ENCODE measurements at regions not wholly inside any gene's neighbourhood (a gene's known extent, or its start where the extent isn't known, plus 50 kb on each side); places are given as distances from the start of the nearest gene placed in this dataset.
A peak's percentile ranks its signal among the peaks of the same experiment; 100 is the strongest.

DNA sequence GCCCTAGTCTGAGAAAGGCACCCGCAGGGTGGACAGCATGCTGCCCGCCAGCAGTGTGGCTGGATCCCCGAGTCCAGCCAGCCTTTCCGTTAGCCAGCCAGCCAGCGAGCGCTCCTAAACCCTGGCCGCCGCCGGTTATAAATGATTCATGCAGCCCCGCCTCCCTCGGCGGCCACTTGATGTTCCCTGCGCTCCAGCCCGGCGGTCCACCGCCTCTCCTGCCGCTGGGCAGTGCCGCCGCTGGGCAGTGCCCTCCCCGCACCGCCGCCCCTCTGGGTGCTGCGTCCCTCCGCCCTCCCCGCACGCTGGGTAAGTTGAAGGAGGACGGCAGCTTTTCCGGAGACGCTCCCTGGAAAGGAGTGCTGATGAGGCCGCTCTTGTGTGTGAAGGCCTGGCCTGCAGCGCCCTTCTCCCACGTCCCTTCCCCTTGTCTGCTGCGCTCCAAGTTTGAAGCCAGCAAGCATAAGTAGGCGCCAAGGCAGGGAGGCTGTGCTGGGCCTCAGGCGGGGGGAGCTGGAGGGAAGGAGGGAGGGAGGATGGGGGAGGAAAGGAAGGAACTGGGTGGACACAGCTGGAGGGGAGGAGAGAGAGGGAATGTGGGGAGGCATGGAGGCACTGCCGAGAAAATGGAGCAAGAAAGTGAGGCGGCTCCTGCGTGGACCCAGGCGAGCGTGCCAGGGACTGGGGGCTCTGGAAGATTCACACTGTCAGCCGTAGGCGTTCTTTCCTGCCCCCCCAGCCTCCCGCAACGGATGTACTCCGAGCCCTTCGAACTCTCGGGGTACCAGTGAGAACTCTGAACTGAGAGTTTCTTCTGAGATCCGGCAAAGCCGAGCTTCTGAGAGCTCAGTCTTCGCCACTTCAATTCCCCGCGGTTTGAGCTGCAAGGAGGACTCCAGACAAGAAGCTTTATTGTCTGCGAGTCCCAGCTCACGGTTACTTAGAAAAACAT is 131.9 kb downstream of the GLI2 start:
- peak; percentile 89 for DNase-seq

- DNase-seq: no peak
Observed at GRCh38 chr2:120868366-120868765, 132.7 kb downstream of the GLI2 start.

GRCh38 chr2:120869036-120869729 is 133.5 kb downstream of the GLI2 start:
- no peak for DNase-seq

DNA sequence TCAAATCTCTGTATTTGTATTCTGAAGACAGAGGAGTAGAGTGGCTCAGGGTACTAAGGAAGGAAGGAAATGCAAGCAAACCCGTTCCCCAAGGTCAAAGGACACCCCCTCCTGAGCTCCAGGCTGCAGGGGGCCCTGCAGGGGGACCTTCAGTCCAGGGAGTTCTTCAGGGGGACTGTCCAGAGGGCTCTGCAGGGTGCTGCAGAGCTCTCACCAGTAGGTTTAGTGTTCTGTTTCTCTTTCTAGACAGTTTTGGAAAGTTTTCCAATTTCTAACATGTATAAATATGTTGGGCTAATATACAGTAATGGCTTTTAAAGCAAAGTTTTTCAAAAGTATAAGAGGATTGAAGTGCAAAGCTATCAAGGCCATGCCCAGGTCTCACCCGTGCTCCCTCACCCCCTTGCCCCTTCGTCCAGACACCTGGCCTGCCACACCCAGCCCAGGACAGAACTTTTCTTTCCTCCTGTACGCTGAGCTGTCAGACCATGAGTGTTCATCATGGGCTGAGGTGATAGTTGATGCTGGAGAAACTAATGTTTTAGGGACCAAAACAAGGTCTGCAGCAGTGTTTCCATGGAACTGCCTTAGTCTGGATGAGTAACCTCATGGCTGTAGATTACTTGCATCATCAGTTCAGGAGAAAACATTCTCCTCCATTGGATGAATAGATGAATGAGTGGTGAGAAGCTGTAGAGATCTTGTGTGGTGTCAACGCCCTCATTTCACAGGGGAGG is 134.2 kb downstream of the GLI2 start:
- no peak for DNase-seq

DNA sequence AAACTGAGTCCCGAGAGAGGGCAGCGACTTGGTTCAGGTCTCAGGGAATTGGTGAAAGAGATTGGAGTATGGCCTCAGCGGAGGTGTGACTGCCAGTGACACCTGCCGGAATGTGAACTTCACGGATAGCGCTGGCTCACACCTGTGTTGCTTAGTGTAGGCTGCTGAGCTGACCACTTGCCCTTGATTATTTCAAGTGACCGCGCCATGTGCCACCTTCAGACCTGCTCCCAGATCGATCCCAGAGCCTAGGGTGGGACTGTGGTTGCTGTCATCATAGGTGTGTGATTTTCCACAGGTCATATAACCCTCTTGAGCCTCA is 134.8 kb downstream of the GLI2 start:
- no peak for DNase-seq

- DNase-seq: no peak
Observed at GRCh38 chr2:120871016-120871635, 135.5 kb downstream of the GLI2 start.

- DNase-seq: no peak
Observed at GRCh38 chr2:120871881-120872620, 136.4 kb downstream of the GLI2 start.

DNA sequence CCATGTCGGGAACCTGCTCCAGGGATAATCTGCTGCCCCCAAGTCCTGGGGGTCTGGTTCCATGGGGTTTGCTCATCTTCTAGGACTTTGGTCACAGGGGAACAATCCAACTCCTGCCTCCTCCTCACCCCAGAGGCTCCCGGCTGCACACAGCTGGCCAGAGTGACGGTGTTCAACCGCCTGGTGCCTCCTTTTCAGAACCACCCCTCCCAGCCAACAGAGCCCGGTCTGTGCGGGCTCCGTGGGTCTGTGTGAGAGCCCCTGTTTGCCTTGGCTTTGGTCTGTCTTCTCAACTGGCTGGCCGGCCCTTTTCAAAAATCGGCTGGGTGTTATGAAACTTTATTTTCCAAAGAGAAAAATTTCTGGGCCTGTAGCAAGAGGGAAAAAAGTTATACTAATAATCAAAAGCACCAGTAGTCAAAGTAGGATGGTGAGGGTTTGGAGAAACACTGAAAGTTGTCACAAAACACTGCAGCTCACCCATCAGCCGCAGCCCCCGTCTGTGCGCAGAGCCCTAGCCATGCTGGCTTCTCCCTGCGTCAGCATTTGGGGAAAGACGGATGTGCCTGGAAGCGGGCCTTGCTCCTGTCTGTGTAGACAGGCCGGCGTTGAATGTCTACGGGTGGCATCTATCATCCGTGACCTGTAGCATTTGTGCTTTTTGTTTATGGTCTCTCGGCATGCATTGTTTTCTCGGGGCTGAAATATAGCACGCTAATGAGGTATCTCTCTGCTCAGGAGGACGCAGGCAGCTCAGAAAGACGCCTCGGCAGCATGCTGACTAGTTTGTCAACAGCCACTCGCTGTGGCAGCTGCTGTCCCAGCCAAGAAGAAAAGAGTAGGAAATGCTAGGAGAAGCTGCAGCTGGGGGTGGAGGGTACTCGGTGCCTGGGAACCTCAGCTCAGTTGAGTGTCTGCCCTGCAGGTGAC is 138.6 kb downstream of the GLI2 start:
- DNase-seq: peak; percentile 79

DNA sequence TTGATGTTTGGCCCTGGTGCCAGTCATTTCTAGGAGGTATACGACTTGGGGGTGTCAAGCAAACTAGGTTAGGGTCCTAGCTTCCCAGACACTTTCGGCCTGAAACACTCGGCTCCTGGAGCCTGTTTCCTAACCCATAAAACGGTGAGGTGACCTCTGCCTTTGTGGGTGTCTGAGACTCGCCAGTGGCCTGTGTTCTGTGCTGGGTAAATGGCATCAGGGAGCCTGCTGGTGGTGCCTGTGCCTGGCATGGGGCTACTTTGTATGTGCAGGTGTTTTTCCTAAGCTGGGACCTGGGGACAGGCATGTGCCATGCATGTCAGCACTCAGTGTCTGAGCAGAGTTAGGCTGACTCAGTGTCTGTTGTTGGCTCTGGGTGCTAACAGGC is 139.2 kb downstream of the GLI2 start:
- DNase-seq: no peak

DNA sequence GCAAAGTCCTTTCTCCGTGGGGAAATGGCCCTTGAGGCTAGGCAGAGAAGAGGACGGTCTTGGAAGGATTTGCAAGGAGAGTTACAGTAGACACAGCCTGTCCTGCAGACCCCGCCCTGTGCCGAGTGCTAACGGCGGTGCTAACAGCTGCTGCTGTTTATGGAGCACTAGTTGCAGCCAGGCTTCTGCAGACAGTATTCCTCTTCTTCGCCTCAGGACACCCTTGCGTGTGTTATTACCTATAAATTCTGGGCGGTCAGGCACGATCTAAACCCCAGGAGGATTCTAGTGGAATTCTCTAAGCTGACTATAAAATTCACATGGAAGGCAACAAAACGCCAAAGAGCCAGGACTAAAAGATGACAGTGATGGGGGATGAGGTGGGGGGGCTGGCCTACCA is 139.8 kb downstream of the GLI2 start:
- DNase-seq: no peak

DNA sequence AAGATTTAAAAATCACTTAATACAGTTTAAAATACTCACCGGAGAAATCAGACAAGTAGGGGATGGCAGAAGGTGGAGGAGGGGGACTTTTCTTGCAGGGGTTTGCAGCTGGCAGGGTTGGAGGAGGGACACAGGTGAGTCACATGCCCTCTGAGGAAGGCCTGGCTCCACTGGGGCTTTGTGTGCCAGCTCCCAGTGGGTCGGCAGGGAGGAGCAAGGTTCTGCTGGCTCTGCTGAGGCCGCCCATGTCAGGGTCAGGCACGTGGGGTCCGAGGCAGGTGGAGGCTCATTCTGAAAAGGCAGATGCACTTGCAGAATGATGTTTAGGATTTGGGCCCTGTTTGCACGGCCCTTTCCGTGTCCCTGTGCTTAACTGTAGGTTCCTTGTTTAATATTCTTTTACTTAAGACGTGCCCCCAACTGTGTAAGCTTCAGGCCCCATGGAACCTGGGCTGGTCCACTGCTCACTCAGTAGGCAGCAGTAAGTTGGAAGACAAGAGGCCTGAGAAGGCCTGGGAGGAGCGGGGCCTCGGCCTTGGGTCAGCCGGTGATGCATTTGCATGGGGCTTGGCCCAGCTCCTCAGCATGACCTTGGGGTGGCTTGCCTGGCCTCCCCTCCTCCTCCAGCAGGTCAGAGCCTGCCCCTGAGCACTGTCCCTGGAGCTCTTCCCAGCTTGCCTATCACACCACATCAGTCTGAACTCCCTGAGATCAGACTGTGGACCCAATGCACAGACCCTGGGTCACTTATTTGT is 141.0 kb downstream of the GLI2 start:
- DNase-seq: no peak

DNA sequence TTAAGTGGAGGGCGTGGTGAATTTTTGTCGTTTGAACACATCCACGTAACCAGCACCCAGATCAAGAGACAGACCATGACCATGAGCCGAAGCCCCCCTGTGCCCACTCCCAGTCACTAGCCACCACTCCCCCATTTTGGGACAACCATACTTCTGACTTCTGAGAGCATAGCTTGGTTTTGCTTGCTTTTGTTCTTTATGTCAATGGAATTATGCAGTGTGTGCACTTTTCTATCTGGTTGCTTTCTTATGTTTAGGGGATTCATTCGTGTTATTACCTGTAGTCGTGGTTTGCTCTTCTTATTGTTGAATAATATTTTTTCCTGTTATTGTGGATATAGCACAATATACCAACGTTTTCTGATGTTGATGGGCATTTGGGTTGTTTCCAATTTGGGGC is 141.7 kb downstream of the GLI2 start:
- no peak for DNase-seq

- peak; percentile 64 for DNase-seq
Observed at GRCh38 chr2:120878970-120879369, 143.3 kb downstream of the GLI2 start.

DNA sequence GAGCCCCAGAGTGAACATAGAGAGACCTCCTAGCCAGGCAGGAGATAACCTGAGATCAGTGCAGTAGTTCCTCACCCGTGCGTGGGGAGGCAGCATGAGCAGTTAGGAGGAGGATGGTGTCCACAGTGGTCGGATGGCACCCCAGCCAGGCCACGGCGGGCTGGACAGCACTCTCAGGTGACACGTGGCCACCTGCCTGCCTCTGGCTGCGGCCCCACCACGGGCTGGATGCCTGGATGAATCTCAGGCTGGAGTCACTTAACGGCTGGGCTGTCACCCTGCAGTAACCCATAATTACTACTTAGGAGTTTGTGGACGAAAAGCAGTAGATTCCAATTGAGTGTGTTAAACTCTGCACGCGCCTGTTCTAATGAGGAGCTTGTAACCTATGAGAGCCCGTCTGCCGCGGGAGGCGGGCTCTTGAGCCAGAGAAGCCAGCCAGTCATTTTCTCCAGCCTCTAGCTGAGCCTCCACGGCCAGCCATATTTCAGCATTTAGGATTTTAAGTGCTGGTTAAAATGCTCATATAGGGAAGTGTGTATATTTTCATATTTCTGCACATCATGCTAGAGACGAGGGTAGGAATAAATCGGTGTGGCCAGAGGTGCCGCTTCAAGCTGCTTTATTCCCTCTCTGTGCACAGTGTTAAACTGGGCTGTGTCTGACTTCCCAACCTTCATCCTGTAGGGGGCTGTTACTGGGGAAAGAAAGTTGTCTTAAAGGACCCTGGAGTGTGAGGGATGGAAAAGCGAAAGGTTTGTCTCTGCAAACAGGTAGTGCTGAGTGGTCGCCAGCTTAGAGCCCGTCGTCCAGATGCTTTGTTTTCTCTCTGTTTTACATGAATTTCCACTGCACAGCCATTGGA is 144.0 kb downstream of the GLI2 start:
- no peak for DNase-seq

GRCh38 chr2:120880381-120880780 is 144.7 kb downstream of the GLI2 start:
- no peak for DNase-seq

DNA sequence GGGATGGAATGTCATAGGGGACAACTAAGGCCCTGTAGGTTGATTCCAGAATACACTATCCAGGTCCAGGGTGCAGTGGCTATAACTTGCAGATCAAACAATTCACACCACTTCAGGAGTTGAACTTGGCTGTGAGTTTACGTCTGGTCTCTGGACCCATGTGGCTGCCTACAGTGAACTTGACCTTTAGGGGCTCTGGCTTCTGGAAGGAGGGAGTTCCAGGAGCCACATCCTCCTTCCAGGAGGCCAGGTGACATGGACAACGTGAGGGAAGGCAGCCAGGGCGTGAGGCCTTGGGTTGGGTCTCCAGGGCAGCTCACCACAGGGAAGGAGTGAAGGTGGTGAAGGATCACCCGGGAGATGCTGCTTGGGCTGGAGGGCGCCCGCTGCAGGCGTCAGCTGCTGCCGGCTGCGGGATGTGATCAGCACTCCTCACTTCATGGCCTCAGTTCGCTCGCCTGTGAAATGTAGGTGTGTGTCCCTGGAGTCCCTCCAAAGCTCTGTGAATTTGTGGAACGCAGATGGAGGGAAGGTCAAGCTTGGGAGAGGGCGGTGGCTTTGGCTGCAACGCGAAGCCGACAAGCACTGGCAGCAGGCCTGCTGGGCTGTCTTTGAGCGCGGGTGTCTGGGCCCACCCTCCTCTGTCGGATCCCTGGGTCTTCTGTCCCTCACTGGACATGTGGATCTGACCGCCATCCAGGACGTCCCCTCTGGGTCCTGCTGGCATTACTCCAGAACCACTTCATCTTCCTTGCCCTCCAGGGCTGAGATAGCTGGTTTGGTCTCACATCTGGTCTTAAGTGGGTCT is 146.5 kb downstream of the GLI2 start:
- DNase-seq: peak; percentile 51

DNA sequence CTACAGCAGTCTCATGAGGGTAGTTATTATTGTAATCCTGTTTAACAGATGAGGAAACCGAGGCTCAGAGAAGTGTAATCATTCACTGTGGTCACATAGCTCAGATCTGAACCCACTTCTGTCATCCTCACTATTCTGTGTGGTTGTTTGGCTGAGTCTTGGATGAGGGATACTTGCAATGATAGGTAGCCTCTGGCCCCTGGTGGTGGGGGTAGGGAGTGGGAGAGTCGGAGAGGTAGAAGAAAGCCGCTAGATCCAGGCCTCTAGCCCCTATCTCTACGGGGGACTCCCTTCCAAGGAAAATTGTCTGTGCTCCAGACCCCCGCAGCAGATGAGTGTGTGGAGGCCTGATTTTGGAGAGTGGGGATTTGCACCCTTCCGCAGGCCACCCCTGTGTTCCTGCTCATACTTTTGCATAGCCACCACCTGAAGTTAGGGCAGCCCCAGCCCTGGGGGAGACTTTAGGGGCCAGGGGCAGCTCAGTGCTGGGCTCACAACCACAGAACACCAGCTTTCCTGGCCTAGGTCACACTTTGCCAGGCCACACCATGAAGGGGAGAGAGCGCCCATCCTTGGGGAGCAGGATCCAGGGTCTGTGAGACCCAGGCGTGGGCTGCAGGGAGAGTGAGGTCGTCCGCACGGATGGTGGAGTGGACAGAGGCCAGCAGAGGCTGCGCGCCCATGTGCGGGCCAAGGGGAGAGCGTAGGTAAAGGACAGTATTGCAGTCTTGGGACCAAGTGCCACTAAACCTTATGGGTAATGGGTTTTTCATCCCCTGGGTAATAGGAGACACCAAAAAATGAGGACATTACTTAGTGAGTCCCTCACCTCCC is 148.2 kb downstream of the GLI2 start:
- DNase-seq: no peak
